ENCODE measurements at regions not wholly inside any gene's neighbourhood (a gene's known extent, or its start where the extent isn't known, plus 50 kb on each side); places are given as distances from the start of the nearest gene placed in this dataset.

DNA sequence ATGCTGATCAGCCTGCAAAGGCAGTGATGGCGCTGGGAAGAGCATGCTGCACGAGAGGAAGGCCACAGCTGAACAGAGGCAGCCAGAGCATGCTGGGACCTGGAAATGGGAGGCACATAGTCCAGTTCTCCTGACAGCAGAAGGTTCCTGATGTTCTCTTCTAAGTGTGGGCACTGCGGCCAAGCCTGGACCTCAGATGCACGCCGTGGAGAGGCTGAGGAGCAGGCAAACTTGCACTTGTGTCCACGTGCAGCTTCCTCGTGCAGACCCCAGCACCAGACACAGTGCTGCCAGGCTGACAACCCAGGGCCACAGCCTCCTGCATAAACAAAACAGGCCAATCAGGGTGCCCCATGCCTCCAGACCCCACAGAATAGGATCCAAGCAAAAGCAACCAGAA lies 93.5 kb upstream of the LANCL2 start:
- H3K23me2 ChIP-seq (ENCODE audit: insufficient read length, low read depth, low read length, poor library complexity, severe bottlenecking) = no peaks in the 10 kb centered on the region
- H3K4me2 ChIP-seq (ENCODE audit: insufficient read depth, insufficient read length, low read length) = no peak overlapping the region
- no peak overlapping the region for H2BK12ac ChIP-seq (ENCODE audit: insufficient read length, low read depth, low read length)
- no peaks in the 10 kb centered on the region for H3K27me3 ChIP-seq (ENCODE audit: insufficient read depth, low read length)
- WGBS (ENCODE audit: extremely low coverage, insufficient read length, low lambda C conversion rate) = no CpG with 5 or more reads among the region's 7 CpGs
- Mint-ChIP-seq H3K36me3 (ENCODE audit: insufficient read depth in 1 of 3, low read depth in 3 of 3) (no peaks in the 10 kb centered on the region), H3K4me1 (no peaks in the 10 kb centered on the region), H3K9me3 (no peaks in the 10 kb centered on the region), H3K27me3 (ENCODE audit: low read depth) (no peaks in the 10 kb centered on the region; the same call in none of the 2 replicates), H3K4me3 (no peak overlapping the region), H3K27ac (no peak overlapping the region)
- no peak overlapping the region for H3K18ac ChIP-seq (ENCODE audit: insufficient read length, low read depth, low read length)
- peak overlapping the region; percentile 32 for H4K8ac ChIP-seq (replicated peaks; ENCODE audit: insufficient read length, low read depth, low read length)
- TF ChIP-seq, protein P1, sequence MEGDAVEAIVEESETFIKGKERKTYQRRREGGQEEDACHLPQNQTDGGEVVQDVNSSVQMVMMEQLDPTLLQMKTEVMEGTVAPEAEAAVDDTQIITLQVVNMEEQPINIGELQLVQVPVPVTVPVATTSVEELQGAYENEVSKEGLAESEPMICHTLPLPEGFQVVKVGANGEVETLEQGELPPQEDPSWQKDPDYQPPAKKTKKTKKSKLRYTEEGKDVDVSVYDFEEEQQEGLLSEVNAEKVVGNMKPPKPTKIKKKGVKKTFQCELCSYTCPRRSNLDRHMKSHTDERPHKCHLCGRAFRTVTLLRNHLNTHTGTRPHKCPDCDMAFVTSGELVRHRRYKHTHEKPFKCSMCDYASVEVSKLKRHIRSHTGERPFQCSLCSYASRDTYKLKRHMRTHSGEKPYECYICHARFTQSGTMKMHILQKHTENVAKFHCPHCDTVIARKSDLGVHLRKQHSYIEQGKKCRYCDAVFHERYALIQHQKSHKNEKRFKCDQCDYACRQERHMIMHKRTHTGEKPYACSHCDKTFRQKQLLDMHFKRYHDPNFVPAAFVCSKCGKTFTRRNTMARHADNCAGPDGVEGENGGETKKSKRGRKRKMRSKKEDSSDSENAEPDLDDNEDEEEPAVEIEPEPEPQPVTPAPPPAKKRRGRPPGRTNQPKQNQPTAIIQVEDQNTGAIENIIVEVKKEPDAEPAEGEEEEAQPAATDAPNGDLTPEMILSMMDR (conservative IDR thresholded peaks at IDR 0.05) = no peak
- no peak overlapping the region for H3K4ac ChIP-seq (ENCODE audit: low read depth, low read length)
- H2BK20ac ChIP-seq (ENCODE audit: low read depth, low read length, poor library complexity, severe bottlenecking) = no peak overlapping the region
- H3K14ac ChIP-seq (ENCODE audit: insufficient read depth, low read length) = no peak overlapping the region
- no peak overlapping the region for H3K23ac ChIP-seq (ENCODE audit: insufficient read length, low read depth, low read length)
- no peak overlapping the region for H4K5ac ChIP-seq (ENCODE audit: insufficient read length, low read depth, low read length)
- H3K9me3 ChIP-seq (ENCODE audit: control insufficient read depth, low read depth, low read length) = no peaks in the 10 kb centered on the region
- H4K91ac ChIP-seq (ENCODE audit: insufficient read length, low read depth, low read length) = no peak overlapping the region
- H2AFZ ChIP-seq (ENCODE audit: low read length) = no peak overlapping the region
- H2BK15ac ChIP-seq (ENCODE audit: low read depth, low read length) = no peak overlapping the region
- no peak for DNase-seq
- H3K56ac ChIP-seq (ENCODE audit: insufficient read length, low read depth, low read length) = no peak overlapping the region
- no peaks in the 10 kb centered on the region for H3K4me1 ChIP-seq (ENCODE audit: insufficient read depth, low read length)
- no peak overlapping the region for H3T11ph ChIP-seq (ENCODE audit: low read length)
- no peak overlapping the region for H3K27ac ChIP-seq (ENCODE audit: insufficient read length, low read depth, low read length)
- H2AK5ac ChIP-seq (ENCODE audit: insufficient read length, low read length) = no peak overlapping the region
- H4K20me1 ChIP-seq (ENCODE audit: control insufficient read depth, insufficient read depth, insufficient read length) = no peaks in the 10 kb centered on the region
- no peaks in the 10 kb centered on the region for H3K79me2 ChIP-seq (ENCODE audit: insufficient read depth, low read length)
- H2BK5ac ChIP-seq (ENCODE audit: insufficient read length, low read length) = no peak overlapping the region
- H3K9ac ChIP-seq (ENCODE audit: extremely low read depth, insufficient read length, low read length) = no peak overlapping the region
- no peak overlapping the region for H2BK120ac ChIP-seq (ENCODE audit: low read depth, low read length, poor library complexity, severe bottlenecking)
- H3K79me1 ChIP-seq (ENCODE audit: insufficient read depth, low read depth, low read length, poor library complexity, severe bottlenecking) = no peaks in the 10 kb centered on the region

All from H9 (cell line).